WI38 (cell line): ENCODE measurements at regions not wholly inside any gene's neighbourhood (a gene's known extent, or its start where the extent isn't known, plus 50 kb on each side); places are given as distances from the start of the nearest gene placed in this dataset.

Source experiments
- H3K4me3 ChIP-seq: 2 replicates; pipeline ENCODE4 v1.5.1; 2011; ENCODE audit warnings: low read depth, mild to moderate bottlenecking, control low read depth, low read length
- CTCF ChIP-seq: IDR thresholded peaks from 2 replicates; pipeline ENCODE4 v1.5.1; 2012; ENCODE audit warnings: low read depth, mild to moderate bottlenecking, control low read depth, low read length

- TF ChIP-seq CTCF: no peak
These were observed 659.3 kb upstream of the TMEFF2 start for GRCh38 chr2:192854031-192854430.

GRCh38 chr2:192828947-192829346, 634.2 kb upstream of the TMEFF2 start:
- no peak overlapping the region for H3K4me3 ChIP-seq
- no peak for TF ChIP-seq CTCF

More at GRCh38 chr2:192854031-192854430, 659.3 kb upstream of the TMEFF2 start:
- H3K4me3 ChIP-seq: no peak overlapping the region

GRCh38 chr2:192828175-192828574, 633.4 kb upstream of the TMEFF2 start:
- no peak overlapping the region for H3K4me3 ChIP-seq
- no peak for TF ChIP-seq CTCF

- no peak overlapping the region for H3K4me3 ChIP-seq
- TF ChIP-seq CTCF: no peak
These were observed 633.0 kb upstream of the TMEFF2 start for GRCh38 chr2:192827735-192828134.

GRCh38 chr2:192814376-192814775, 619.6 kb upstream of the TMEFF2 start:
- TF ChIP-seq CTCF: no peak
- no peak overlapping the region for H3K4me3 ChIP-seq

GRCh38 chr2:192813341-192813740, 618.6 kb upstream of the TMEFF2 start:
- TF ChIP-seq CTCF: no peak
- no peak overlapping the region for H3K4me3 ChIP-seq

- H3K4me3 ChIP-seq: no peak overlapping the region
- no peak for TF ChIP-seq CTCF
These were observed 614.4 kb upstream of the TMEFF2 start for GRCh38 chr2:192809173-192809572.
